ENCODE measurements at regions not wholly inside any gene's neighbourhood (a gene's known extent, or its start where the extent isn't known, plus 50 kb on each side); places are given as distances from the start of the nearest gene placed in this dataset.

DNA sequence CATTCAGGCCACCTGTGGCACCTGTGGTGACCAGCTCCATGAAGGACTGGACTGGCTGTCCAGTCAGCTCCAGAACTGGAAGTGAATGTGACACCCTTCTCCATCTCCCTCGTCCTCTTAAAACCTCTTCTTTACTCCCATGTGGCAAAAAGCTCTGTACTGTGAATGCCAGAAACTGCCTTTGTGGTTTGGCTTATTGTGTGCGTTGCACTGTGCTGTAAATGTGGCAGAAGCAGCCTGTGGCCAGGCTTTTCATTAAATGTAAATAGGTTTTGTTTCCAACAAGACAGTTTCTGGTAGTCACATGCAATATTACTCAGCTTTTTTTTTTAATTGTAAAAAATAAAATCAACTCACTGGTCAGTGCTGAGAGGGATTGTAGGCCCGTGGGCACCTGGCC lies 453.7 kb downstream of the ATP23 start:
- H3K9me3 Mint-ChIP-seq: no peaks in the 10 kb centered on the region
- intact Hi-C loops (cut with micrococcal nuclease): no loop called here
- H3K27ac Mint-ChIP-seq: no peak overlapping the region
- H3K4me1 Mint-ChIP-seq (ENCODE audit: low read depth): no peaks in the 10 kb centered on the region
- H3K27me3 Mint-ChIP-seq (ENCODE audit: low read depth): peaks cover 2% of the 10 kb centered on the region
- H3K36me3 Mint-ChIP-seq (ENCODE audit: low read depth): no peaks in the 10 kb centered on the region
- DNase-seq (ENCODE audit: low spot score): no peak
- H3K4me3 Mint-ChIP-seq (ENCODE audit: low read depth): no peak overlapping the region

DNA sequence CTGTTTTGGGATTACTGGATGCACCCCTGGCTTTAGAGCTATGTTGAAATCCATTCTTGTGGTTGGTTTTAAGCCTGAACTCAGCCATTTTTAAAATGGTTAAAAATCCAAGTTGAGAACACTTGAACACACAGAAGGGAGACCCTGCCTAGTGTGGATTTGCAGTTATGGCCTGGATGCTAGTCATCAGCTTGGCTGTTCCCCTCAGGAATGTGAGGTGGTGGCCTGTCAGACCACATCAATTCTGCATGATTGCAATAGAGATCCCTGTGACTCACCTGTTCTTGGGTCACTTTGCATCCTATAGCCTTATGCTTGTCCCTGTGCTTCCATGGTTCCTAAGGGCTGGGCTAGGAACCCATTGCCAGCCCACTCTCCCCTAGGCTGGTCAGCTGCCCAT lies 454.1 kb downstream of the ATP23 start:
- H3K27ac Mint-ChIP-seq: no peak overlapping the region
- no peaks in the 10 kb centered on the region for H3K4me1 Mint-ChIP-seq (ENCODE audit: low read depth)
- H3K9me3 Mint-ChIP-seq: no peaks in the 10 kb centered on the region
- no peak overlapping the region for H3K4me3 Mint-ChIP-seq (ENCODE audit: low read depth)
- peaks cover 2% of the 10 kb centered on the region for H3K27me3 Mint-ChIP-seq (ENCODE audit: low read depth)
- no peak for DNase-seq (ENCODE audit: low spot score)
- H3K36me3 Mint-ChIP-seq (ENCODE audit: low read depth): no peaks in the 10 kb centered on the region
- intact Hi-C loops (cut with micrococcal nuclease): no loop called here

DNA sequence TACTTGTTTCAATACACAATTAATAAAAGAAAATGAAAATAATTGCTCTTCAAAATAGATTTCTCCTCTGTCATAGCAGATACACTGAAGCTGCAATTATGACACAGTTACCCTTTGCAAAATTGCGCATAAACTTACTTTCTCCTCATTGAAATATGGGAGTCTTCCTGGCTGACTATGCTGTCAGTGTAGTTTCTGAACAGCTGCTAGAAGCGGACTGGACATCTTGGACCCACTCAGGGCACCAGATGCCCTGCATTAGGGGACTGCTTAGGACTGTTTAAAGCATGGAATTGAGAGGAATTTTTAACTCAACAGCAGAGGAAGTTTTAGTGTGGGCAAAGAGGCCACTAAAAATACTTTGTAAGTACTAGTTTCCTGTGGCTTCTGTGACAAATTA lies 454.9 kb downstream of the ATP23 start:
- intact Hi-C loops (cut with micrococcal nuclease): no loop called here
- no peaks in the 10 kb centered on the region for H3K9me3 Mint-ChIP-seq
- H3K27ac Mint-ChIP-seq: no peak overlapping the region
- DNase-seq (ENCODE audit: low spot score): no peak
- H3K4me1 Mint-ChIP-seq (ENCODE audit: low read depth): no peaks in the 10 kb centered on the region
- H3K27me3 Mint-ChIP-seq (ENCODE audit: low read depth): peaks cover 2% of the 10 kb centered on the region
- no peaks in the 10 kb centered on the region for H3K36me3 Mint-ChIP-seq (ENCODE audit: low read depth)
- H3K4me3 Mint-ChIP-seq (ENCODE audit: low read depth): no peak overlapping the region

DNA sequence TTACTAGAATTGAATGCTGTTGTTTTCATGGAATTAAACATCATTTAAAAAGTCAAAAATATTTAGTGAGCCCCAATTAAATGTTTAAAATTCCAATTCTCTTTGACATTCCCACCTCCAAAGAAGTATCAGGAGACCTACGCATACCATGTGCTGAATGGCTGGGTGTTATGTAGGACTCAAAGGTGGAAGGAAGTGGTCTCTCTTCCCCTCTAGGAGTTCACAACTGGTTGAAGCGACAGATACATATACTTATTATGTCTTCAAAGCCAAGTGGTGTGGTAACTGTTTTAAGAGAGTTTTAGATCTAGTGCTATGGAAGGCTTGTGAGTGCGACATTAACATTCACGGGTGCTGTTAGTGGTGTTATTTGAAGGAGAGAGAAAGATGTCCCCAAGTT lies 464.0 kb downstream of the ATP23 start:
- Mint-ChIP-seq H3K36me3 (ENCODE audit: low read depth) (no peaks in the 10 kb centered on the region), H3K27ac (no peak overlapping the region), H3K9me3 (no peaks in the 10 kb centered on the region), H3K4me1 (ENCODE audit: low read depth) (no peaks in the 10 kb centered on the region), H3K27me3 (ENCODE audit: low read depth) (no peaks in the 10 kb centered on the region), H3K4me3 (ENCODE audit: low read depth) (no peak overlapping the region)
- intact Hi-C loops (cut with micrococcal nuclease): no loop called here
- no peak for DNase-seq (ENCODE audit: low spot score)

DNA sequence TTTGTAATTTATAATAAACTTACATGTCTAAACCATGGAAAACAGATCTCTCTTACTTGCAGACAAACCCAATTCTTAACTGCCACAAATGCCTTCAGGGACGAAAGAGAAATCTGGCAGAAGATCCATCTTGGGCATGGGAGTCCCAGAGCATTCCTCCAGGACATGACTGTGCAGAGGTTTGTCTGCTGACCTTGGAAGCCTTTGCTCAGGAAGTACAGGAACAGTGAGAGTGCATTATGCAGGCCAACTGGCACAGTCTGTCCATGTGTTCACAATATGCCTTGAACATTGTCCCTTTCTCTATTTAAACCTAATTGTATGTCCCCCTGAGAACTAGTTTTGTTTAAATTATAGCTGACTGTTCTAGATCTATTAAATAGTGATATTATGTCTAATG lies 467.1 kb downstream of the ATP23 start:
- Mint-ChIP-seq H3K27me3 (ENCODE audit: low read depth) (peaks cover 10% of the 10 kb centered on the region), H3K36me3 (ENCODE audit: low read depth) (no peaks in the 10 kb centered on the region), H3K27ac (no peak overlapping the region), H3K4me1 (ENCODE audit: low read depth) (no peaks in the 10 kb centered on the region), H3K4me3 (ENCODE audit: low read depth) (no peak overlapping the region), H3K9me3 (no peaks in the 10 kb centered on the region)
- intact Hi-C loops (cut with micrococcal nuclease): no loop called here
- DNase-seq (ENCODE audit: low spot score): no peak

DNA sequence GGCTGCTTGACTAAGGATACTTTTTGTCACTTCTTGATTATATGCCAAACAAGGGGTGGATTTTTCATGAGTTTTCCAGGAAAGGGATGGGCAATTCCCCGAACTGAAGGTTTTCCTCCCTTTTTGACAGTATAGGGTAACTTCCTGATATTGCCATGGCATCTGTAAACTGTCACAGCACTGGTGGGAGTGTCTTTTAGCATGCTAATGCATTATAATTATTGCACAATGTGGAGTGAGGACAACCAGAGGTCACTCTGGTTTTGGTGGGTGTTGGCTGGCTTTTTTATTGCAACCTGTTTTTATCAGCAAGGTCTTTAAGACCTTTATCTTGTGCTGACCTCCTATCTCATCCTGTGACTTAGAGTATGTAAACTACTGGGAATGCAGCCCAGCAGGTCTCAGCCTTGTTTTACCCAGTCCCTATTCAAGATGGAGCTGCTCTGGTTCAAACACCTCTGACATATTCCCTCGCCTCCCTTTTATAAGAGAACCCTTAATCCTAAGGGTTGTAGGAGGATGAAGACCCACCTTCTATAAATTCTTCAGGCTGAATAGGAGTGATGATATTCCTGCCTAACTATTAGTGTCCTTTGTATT lies 471.2 kb downstream of the ATP23 start:
- intact Hi-C loops (cut with micrococcal nuclease): no loop called here
- Mint-ChIP-seq H3K9me3 (no peaks in the 10 kb centered on the region), H3K27me3 (ENCODE audit: low read depth) (peaks cover 15% of the 10 kb centered on the region), H3K4me3 (ENCODE audit: low read depth) (no peak overlapping the region), H3K4me1 (ENCODE audit: low read depth) (peaks cover 7% of the 10 kb centered on the region), H3K27ac (no peak overlapping the region), H3K36me3 (ENCODE audit: low read depth) (no peaks in the 10 kb centered on the region)
- DNase-seq (ENCODE audit: low spot score): no peak

DNA sequence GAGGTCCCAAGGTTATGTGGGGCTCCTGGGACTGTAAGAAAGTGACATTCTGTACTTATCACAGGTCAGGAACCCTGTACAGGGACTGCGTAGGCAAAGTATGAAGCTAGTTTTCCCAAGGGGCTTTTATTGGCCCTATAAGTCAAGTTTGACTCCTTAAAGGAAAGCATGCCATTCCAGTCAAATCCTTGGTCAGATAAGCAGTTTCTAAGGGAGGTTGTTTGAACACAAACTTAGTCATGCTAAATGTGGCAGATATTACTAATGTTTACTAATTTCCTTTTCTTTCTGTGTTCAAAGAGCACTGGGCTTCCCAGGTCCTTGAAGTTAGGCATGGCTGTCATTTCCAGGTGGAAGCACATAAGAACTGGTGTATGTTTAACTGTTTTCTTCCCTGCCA lies 472.4 kb downstream of the ATP23 start:
- Mint-ChIP-seq H3K27me3 (ENCODE audit: low read depth) (peaks cover 18% of the 10 kb centered on the region), H3K36me3 (ENCODE audit: low read depth) (no peaks in the 10 kb centered on the region), H3K4me3 (ENCODE audit: low read depth) (no peak overlapping the region), H3K4me1 (ENCODE audit: low read depth) (peaks cover 7% of the 10 kb centered on the region), H3K27ac (no peak overlapping the region), H3K9me3 (no peaks in the 10 kb centered on the region)
- intact Hi-C loops (cut with micrococcal nuclease): loop anchor here (1.0 kb wide), 1 partner anchor 12 kb away; no protein-coding TSS in a partner anchor
- DNase-seq (ENCODE audit: low spot score): no peak

DNA sequence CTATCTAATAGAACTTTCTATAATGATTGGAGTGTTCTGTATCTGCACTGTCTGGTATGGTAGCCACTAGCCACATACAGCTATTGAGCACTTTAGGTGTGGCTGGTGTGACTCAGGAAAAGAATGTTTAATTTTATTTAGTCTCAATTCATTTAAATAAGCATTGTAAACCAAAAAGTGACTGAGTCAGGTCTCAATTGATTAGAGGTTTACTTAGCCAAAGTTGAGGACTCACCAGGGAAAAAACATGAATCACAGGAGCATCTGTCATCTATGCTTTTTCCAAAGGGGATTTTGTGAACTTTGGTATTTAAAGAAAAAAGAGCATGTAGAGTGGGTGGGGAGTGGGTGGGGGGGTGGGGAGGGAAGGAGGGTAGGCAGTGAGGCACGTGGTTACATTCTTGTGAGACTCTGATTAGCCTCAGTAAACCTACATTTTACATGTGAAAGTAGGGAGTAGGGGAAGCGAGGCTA lies 473.1 kb downstream of the ATP23 start:
- Mint-ChIP-seq H3K4me3 (ENCODE audit: low read depth) (no peak overlapping the region), H3K36me3 (ENCODE audit: low read depth) (no peaks in the 10 kb centered on the region), H3K27me3 (ENCODE audit: low read depth) (peaks cover 20% of the 10 kb centered on the region), H3K9me3 (no peaks in the 10 kb centered on the region), H3K4me1 (ENCODE audit: low read depth) (peaks cover 7% of the 10 kb centered on the region), H3K27ac (no peak overlapping the region)
- intact Hi-C loops (cut with micrococcal nuclease): loop anchor here (1.0 kb wide), 1 partner anchor 11 kb away; no protein-coding TSS in a partner anchor
- no peak for DNase-seq (ENCODE audit: low spot score)

DNA sequence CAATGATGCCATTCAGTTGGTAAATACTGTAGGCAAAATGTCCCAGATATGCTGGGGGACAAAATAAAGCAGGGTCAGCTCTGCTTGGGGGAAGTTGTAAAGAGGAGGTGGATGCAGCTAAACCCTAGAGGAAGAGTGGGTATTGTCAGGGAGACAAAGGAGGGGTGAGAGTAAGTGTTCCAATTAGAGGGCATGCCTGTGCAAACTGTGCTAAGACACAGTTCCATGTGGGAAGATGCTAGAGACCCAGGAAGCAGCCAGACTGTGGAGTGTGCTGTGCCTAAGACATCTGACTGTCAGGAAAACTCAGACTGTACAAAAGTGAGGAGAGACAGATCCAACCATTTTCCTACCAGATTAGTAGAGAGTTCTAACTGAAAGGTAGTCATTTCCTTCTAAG lies 474.3 kb downstream of the ATP23 start:
- Mint-ChIP-seq H3K9me3 (no peaks in the 10 kb centered on the region), H3K27ac (no peak overlapping the region), H3K4me1 (ENCODE audit: low read depth) (peaks cover 13% of the 10 kb centered on the region), H3K36me3 (ENCODE audit: low read depth) (no peaks in the 10 kb centered on the region), H3K4me3 (ENCODE audit: low read depth) (no peak overlapping the region), H3K27me3 (ENCODE audit: low read depth) (peaks cover 25% of the 10 kb centered on the region)
- intact Hi-C loops (cut with micrococcal nuclease): no loop called here
- DNase-seq (ENCODE audit: low spot score): no peak

DNA sequence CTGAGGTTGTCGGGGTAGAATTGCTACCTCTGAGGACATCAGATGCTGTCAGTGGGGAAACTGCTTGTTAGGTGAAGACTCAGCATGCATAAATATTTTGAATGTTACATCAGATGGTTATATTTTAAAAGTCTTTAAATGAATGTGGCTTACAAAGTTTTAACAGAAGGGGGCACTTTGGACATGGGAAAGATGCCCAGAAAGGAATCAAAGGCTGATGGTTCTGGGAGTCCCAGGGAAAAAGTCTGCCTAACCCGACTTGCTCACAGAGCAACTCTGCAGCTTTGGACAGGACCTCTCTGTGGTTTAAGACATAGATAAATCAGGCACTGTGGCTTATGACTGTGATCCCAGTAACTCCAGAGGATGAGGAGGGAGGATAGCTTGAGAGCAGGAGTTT lies 474.9 kb downstream of the ATP23 start:
- H3K9me3 Mint-ChIP-seq: no peaks in the 10 kb centered on the region
- DNase-seq (ENCODE audit: low spot score): no peak
- peaks cover 28% of the 10 kb centered on the region for H3K27me3 Mint-ChIP-seq (ENCODE audit: low read depth)
- no peak overlapping the region for H3K4me3 Mint-ChIP-seq (ENCODE audit: low read depth)
- no peak overlapping the region for H3K27ac Mint-ChIP-seq
- H3K36me3 Mint-ChIP-seq (ENCODE audit: low read depth): no peaks in the 10 kb centered on the region
- intact Hi-C loops (cut with micrococcal nuclease): no loop called here
- peaks cover 13% of the 10 kb centered on the region for H3K4me1 Mint-ChIP-seq (ENCODE audit: low read depth)

DNA sequence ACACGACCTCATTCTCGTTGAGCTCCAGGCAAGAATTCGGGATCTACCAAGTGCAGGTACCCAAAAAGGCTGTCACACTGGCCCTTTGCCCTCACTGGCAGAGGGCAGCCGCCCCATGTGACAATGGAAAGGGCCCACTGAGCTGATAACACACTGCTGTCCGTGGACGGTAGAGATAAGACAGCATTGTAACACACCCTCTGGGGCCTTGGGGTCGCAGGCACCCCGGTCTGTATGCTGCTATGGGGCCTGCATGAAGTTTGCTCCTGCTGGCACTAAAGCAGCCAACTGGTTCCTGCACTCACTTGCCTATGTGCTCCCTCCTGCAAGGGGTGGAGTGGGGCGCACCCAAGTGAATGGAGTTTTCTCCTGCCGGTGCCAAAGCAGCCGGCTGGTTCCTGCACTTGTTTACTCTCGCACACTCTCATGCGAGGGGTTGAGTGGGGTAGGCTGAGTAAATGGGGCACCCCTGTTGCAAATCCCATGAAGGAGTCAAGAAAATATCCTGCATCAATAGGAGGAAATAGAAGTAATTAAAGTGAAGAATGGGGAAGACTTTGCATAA lies 477.9 kb downstream of the ATP23 start:
- Mint-ChIP-seq H3K36me3 (ENCODE audit: low read depth) (no peaks in the 10 kb centered on the region), H3K27ac (no peak overlapping the region), H3K4me1 (ENCODE audit: low read depth) (peaks cover 20% of the 10 kb centered on the region), H3K4me3 (ENCODE audit: low read depth) (no peak overlapping the region), H3K27me3 (ENCODE audit: low read depth) (peaks cover 28% of the 10 kb centered on the region), H3K9me3 (no peaks in the 10 kb centered on the region)
- no peak for DNase-seq (ENCODE audit: low spot score)
- intact Hi-C loops (cut with micrococcal nuclease): no loop called here

DNA sequence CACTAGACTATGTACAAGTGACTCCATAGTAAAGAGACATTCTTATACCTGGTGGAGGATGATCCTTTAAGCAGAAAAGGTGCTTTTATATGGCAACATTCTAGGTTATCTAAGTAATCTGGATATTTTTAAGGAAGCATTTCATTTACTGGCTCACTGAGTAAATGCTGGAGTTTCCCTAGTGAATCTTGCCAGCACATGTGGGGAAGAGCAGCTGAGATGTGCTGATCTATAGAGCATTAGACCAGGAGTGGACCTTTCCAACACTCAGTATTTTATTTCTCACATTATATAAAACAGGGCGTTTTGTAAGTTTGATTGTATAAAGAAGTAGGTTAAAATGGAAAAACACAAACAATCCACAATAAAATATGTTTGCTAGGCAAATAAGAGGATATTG lies 478.5 kb downstream of the ATP23 start:
- Mint-ChIP-seq H3K4me3 (ENCODE audit: low read depth) (no peak overlapping the region), H3K27me3 (ENCODE audit: low read depth) (peaks cover 28% of the 10 kb centered on the region), H3K27ac (no peak overlapping the region), H3K4me1 (ENCODE audit: low read depth) (peaks cover 20% of the 10 kb centered on the region), H3K36me3 (ENCODE audit: low read depth) (no peaks in the 10 kb centered on the region), H3K9me3 (no peaks in the 10 kb centered on the region)
- intact Hi-C loops (cut with micrococcal nuclease): no loop called here
- DNase-seq (ENCODE audit: low spot score): no peak

DNA sequence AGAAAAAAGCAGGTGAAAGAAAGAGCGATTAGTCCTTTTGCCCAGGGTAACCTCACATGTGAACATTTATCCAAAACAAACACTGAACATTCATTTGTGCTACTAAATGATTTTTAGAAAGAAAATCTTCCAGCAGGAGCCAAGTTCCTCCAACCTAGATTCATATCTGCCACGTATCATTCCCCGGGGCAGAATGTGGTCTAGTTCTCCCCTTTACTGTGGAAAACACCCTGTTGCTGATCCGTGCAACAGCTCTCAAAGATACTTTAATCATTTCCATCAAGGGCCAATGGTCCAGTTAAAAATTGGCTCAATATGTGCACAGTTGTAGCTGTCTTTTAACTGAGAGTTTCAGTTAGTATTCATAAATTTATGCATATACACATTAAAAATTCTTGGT lies 479.1 kb downstream of the ATP23 start:
- H3K27me3 Mint-ChIP-seq (ENCODE audit: low read depth): peaks cover 28% of the 10 kb centered on the region
- H3K27ac Mint-ChIP-seq: no peak overlapping the region
- H3K4me1 Mint-ChIP-seq (ENCODE audit: low read depth): peaks cover 25% of the 10 kb centered on the region
- no peak overlapping the region for H3K4me3 Mint-ChIP-seq (ENCODE audit: low read depth)
- no peaks in the 10 kb centered on the region for H3K9me3 Mint-ChIP-seq
- intact Hi-C loops (cut with micrococcal nuclease): no loop called here
- no peaks in the 10 kb centered on the region for H3K36me3 Mint-ChIP-seq (ENCODE audit: low read depth)
- no peak for DNase-seq (ENCODE audit: low spot score)

DNA sequence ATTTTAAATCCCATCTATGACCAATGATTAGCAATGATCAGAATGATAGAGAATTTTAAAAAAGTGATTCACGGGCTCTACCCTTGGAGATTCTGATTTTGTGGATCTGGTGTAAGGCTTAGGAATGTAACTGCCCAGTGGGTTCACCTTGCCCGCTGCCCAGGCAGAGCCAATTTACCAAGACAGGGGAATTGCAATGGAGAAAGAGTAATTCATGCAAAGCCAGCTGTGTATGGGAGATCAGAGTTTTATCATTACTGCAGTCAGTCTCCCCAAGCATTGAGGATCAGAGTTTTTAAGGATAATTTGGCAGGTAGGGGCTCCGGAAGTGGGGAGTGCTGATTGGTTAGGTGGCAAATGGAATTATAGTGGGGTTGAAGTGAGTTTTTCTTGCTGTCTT lies 480.6 kb downstream of the ATP23 start:
- H3K36me3 Mint-ChIP-seq (ENCODE audit: low read depth): no peaks in the 10 kb centered on the region
- no peak for DNase-seq (ENCODE audit: low spot score)
- no peak overlapping the region for H3K4me3 Mint-ChIP-seq (ENCODE audit: low read depth)
- no peaks in the 10 kb centered on the region for H3K9me3 Mint-ChIP-seq
- H3K4me1 Mint-ChIP-seq (ENCODE audit: low read depth): peaks cover 40% of the 10 kb centered on the region
- intact Hi-C loops (cut with micrococcal nuclease): no loop called here
- H3K27me3 Mint-ChIP-seq (ENCODE audit: low read depth): peaks cover 22% of the 10 kb centered on the region
- H3K27ac Mint-ChIP-seq: no peak overlapping the region

Measured in activated T-helper 2 cell treated with anti-CD3 and anti-CD28 coated beads, Interferon-gamma antibody, Interleukin-2, Interleukin-4, amounts not matched to agents 10 μg/mL and 5 μg/mL and 100 μg/mL, durations not matched to agents 14 hours and 24 hours and 36 hours (primary cell).